Osteoblast (primary cell): ENCODE measurements at regions not wholly inside any gene's neighbourhood (a gene's known extent, or its start where the extent isn't known, plus 50 kb on each side); places are given as distances from the start of the nearest gene placed in this dataset.

Experiments used
- DNase-seq: peaks from one replicate; pipeline ENCODE4 v3.0.0; 2011; ENCODE audit warnings: low spot score, mixed read lengths; ENCODE audit not compliant: insufficient read length; ENCODE audit errors: missing footprints
- H2AFZ ChIP-seq: 2 replicates; pipeline ENCODE4 v1.6.0; 2011; ENCODE audit warnings: mild to moderate bottlenecking, low read length
- H3K27ac ChIP-seq: 2 replicates; pipeline ENCODE4 v1.5.1; 2011; ENCODE audit warnings: mild to moderate bottlenecking, low read depth, low read length, moderate library complexity
- H3K27me3 ChIP-seq: 2 replicates; pipeline ENCODE4 v1.6.0; 2012; ENCODE audit warnings: mild to moderate bottlenecking, control low read depth, inconsistent platforms, low read length, moderate library complexity; ENCODE audit not compliant: insufficient read depth
- H3K36me3 ChIP-seq: 2 replicates; pipeline ENCODE4 v1.5.1; 2011; ENCODE audit warnings: mild to moderate bottlenecking, low read length, control low read depth, moderate library complexity; ENCODE audit not compliant: insufficient read depth
- H3K4me1 ChIP-seq: 2 replicates; pipeline ENCODE4 v1.5.1; 2011; ENCODE audit warnings: mild to moderate bottlenecking, low read length, control low read depth, moderate library complexity; ENCODE audit not compliant: insufficient read depth
- H3K4me2 ChIP-seq: 2 replicates; pipeline ENCODE4 v1.6.0; 2011; ENCODE audit warnings: mild to moderate bottlenecking, low read length; ENCODE audit not compliant: insufficient read depth
- H3K4me3 ChIP-seq: fragments of 200-600 bp; sonication (generic); 3 replicates; pipeline ENCODE4 v1.5.1; 2012; ENCODE audit warnings: mild to moderate bottlenecking, low read length, inconsistent platforms; ENCODE audit not compliant: insufficient read depth
- H3K79me2 ChIP-seq: 2 replicates; pipeline ENCODE4 v1.6.0; 2012; ENCODE audit warnings: mild to moderate bottlenecking, low read length, control low read depth, inconsistent platforms; ENCODE audit not compliant: insufficient read depth
- H3K9me3 ChIP-seq: 2 replicates; pipeline ENCODE4 v1.5.1; 2011; ENCODE audit warnings: low read depth, low read length, control low read depth
- H4K20me1 ChIP-seq: 2 replicates; pipeline ENCODE4 v1.6.0; 2012; ENCODE audit warnings: mild to moderate bottlenecking, low read length, control low read depth; ENCODE audit not compliant: insufficient read depth
- CTCF ChIP-seq: IDR thresholded peaks from 2 replicates; pipeline ENCODE4 v1.5.1; 2011; ENCODE audit warnings: mild to moderate bottlenecking, low read depth, low read length, moderate library complexity; ENCODE audit errors: extremely low read depth

DNA sequence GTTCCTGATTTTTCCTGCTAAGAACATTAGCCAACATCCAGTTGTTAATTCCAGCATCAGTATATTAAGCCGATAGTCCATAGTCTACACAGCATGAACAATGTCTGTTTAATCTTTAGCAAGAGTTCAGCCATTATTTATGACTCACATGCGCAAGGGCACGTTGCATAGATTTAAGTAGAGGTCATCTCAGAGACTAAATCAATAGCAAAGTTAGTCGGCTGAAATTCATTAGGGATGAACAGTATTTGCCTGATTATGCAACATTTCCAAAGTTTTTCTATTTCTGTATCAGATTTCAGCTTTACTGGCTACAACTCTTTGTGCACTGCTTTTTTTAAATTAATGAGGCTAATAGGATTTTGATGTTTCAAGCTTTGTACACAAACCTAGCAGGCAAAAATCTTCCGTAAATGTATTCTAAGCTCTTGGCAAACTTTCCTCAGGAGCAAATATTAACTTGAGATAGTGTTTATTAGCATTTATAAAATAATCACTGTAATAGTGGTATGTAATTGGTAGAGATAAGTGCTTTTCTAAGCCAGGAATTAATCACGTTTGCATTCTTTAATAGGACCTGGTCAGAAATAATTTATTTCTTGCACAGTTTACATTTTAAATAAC is 578.7 kb upstream of the ID2 start:
- Histone ChIP-seq H3K4me2 (no peak overlapping the region), H3K4me3 (no peak overlapping the region), H3K4me1 (no peaks in the 10 kb centered on the region), H4K20me1 (no peaks in the 10 kb centered on the region), H3K27me3 (no peaks in the 10 kb centered on the region), H2AFZ (no peak overlapping the region), H3K79me2 (no peaks in the 10 kb centered on the region), H3K27ac (no peak overlapping the region), H3K9me3 (no peaks in the 10 kb centered on the region), H3K36me3 (no peaks in the 10 kb centered on the region)
- no peak for DNase-seq
- TF ChIP-seq CTCF = no peak

DNA sequence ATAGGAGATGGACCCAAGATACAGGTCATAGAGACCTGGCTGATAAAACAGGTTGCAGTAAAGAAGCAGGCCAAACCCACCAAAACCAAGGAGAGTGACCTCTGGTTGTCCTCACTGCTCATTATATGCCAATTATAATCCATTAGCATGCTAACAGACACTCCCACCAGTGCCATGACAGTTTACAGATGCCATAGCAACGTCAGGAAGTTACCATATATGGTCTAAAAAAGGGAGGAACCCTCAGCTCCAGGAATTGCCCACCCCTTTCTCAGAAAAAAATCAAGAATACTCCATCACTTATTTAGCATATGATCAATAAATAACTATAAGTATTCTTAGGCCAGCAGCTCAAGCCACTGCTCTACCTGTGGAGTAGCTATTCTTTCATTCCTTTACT is 574.7 kb upstream of the ID2 start:
- H3K4me2 ChIP-seq = no peak overlapping the region
- H3K27ac ChIP-seq = no peak overlapping the region
- H4K20me1 ChIP-seq = no peaks in the 10 kb centered on the region
- no peaks in the 10 kb centered on the region for H3K27me3 ChIP-seq
- no peak for DNase-seq
- H3K4me3 ChIP-seq = no peak overlapping the region
- H3K36me3 ChIP-seq = no peaks in the 10 kb centered on the region
- no peak for TF ChIP-seq CTCF
- no peaks in the 10 kb centered on the region for H3K9me3 ChIP-seq
- no peak overlapping the region for H2AFZ ChIP-seq
- H3K4me1 ChIP-seq = no peaks in the 10 kb centered on the region
- no peaks in the 10 kb centered on the region for H3K79me2 ChIP-seq

DNA sequence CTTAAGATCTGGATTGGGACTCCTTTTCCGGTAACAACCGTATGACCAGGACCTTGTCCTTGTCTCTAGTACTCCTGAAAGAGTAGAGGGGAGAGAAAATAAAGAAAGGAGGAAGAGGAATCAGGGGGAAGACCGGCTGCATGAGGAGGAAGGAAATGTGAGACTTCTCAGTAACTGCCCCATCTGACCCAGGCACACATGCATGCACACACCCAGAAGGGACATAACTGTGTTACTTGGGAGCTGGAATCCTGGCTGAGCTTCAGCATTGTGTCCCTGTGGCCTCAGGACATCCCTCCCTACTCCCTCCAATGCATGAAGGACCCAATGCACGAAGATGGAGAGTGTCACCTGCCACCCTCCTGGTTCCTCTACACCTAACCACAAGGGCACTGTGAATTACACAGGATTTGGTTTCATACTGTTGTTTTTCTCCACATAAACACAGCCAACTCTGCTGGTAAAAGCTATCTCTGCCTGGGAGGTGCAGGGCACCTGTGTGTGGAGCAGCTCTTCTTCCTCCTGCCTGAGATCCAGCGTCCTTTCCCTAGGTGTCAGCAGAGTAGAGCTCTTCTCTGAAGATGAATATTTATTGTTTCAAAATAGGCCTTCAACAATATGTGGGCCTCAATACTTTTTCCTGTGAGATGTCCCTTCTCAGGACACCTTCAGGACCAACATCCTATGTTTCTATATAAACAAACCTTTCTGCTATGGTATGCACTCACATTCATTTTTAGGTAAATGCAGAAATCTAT is 574.1 kb upstream of the ID2 start:
- Histone ChIP-seq H3K9me3 (no peaks in the 10 kb centered on the region), H2AFZ (no peak overlapping the region), H3K27me3 (no peaks in the 10 kb centered on the region), H3K4me2 (no peak overlapping the region), H3K4me3 (no peak overlapping the region), H3K27ac (no peak overlapping the region), H4K20me1 (no peaks in the 10 kb centered on the region), H3K4me1 (no peaks in the 10 kb centered on the region), H3K79me2 (no peaks in the 10 kb centered on the region), H3K36me3 (no peaks in the 10 kb centered on the region)
- TF ChIP-seq CTCF = no peak
- no peak for DNase-seq

- no peak for DNase-seq
Observed at GRCh38 chr2:8110716-8111115, 571.1 kb upstream of the ID2 start.

More at GRCh38 chr2:8110716-8111115, 571.1 kb upstream of the ID2 start:
- Histone ChIP-seq H3K79me2 (no peaks in the 10 kb centered on the region), H3K4me3 (no peak overlapping the region), H4K20me1 (no peaks in the 10 kb centered on the region), H3K4me1 (no peaks in the 10 kb centered on the region), H3K9me3 (no peaks in the 10 kb centered on the region), H3K27me3 (no peaks in the 10 kb centered on the region), H3K4me2 (no peak overlapping the region), H2AFZ (no peak overlapping the region), H3K36me3 (no peaks in the 10 kb centered on the region), H3K27ac (no peak overlapping the region)
- TF ChIP-seq CTCF = no peak
